Neuronal stem cell (in vitro differentiated cells): ENCODE measurements at regions not wholly inside any gene's neighbourhood (a gene's known extent, or its start where the extent isn't known, plus 50 kb on each side); places are given as distances from the start of the nearest gene placed in this dataset. TPM values are rescaled to one million over a fixed set of nuclear protein-coding genes. Genes with fewer than 3 reads are reported as not detected.

ENCODE experiments used
- DNase-seq: peaks from one replicate; pipeline ENCODE4 v3.0.0-alpha.2; 2013; ENCODE audit warnings: low spot score
- H2AFZ ChIP-seq: one replicate; pipeline ENCODE4 v1.6.1; 2013; ENCODE audit warnings: mild to moderate bottlenecking, low read length, inconsistent platforms
- H2AK5ac ChIP-seq: 2 replicates; pipeline ENCODE4 v1.6.1; 2013; ENCODE audit warnings: low read depth, mild to moderate bottlenecking, inconsistent platforms, low read length, moderate library complexity, mixed read lengths
- H2BK120ac ChIP-seq: 2 replicates; pipeline ENCODE4 v1.6.1; 2013; ENCODE audit warnings: low read depth, mild to moderate bottlenecking, inconsistent platforms, low read length, moderate library complexity, mixed read lengths
- H2BK12ac ChIP-seq: one replicate; pipeline ENCODE4 v1.6.1; 2013; ENCODE audit warnings: low read length, inconsistent platforms
- H2BK15ac ChIP-seq: 2 replicates; pipeline ENCODE4 v1.6.1; 2013; ENCODE audit warnings: mild to moderate bottlenecking, low read length, inconsistent platforms, mixed read lengths
- H2BK5ac ChIP-seq: one replicate; pipeline ENCODE4 v1.6.1; 2013; ENCODE audit warnings: inconsistent platforms, mild to moderate bottlenecking, low read length, moderate library complexity
- H3K14ac ChIP-seq: one replicate; pipeline ENCODE4 v1.6.1; 2013; ENCODE audit warnings: low read length, inconsistent platforms
- H3K18ac ChIP-seq: 2 replicates; pipeline ENCODE4 v1.6.1; 2013; ENCODE audit warnings: low read length, inconsistent platforms
- H3K23ac ChIP-seq: 2 replicates; pipeline ENCODE4 v1.6.1; 2013; ENCODE audit warnings: low read depth, mild to moderate bottlenecking, mixed read lengths, low read length, inconsistent platforms; ENCODE audit not compliant: poor library complexity
- H3K27ac ChIP-seq: replicated peaks from 3 replicates; pipeline ENCODE4 v1.5.1; 2013; ENCODE audit warnings: low read length, inconsistent platforms
- H3K27me3 ChIP-seq, 3 experiments: 2 replicates each; pipeline ENCODE4 v1.6.1; 2013; ENCODE audit warnings: low read length in 3 of 3, mild to moderate bottlenecking in 2 of 3, inconsistent platforms in 1 of 3, low read depth in 1 of 3, mixed read lengths in 1 of 3, moderate library complexity in 1 of 3; ENCODE audit not compliant: control insufficient read depth in 3 of 3, insufficient read depth in 3 of 3
- H3K36me3 ChIP-seq, 2 donors: replicated peaks in 1 of 2; 2 replicates each; pipeline ENCODE4 v1.6.1; 2013; ENCODE audit warnings: low read length in 2 of 2; ENCODE audit not compliant: control insufficient read depth in 2 of 2, insufficient read depth in 2 of 2
- H3K4ac ChIP-seq: 2 replicates; pipeline ENCODE4 v1.6.1; 2013; ENCODE audit warnings: inconsistent platforms, mild to moderate bottlenecking, low read length, moderate library complexity
- H3K4me1 ChIP-seq, 2 donors: 1 replicate in 1 of 2; 2 replicates in 1 of 2; pipeline ENCODE4 v1.6.1; 2013; ENCODE audit warnings: low read length in 2 of 2, low read depth in 1 of 2; ENCODE audit not compliant: control insufficient read depth in 2 of 2, insufficient read depth in 1 of 2
- H3K4me2 ChIP-seq: one replicate; pipeline ENCODE4 v1.6.1; 2013; ENCODE audit warnings: mild to moderate bottlenecking, low read length, inconsistent platforms; ENCODE audit not compliant: insufficient read depth, poor library complexity, severe bottlenecking
- H3K4me3 ChIP-seq, 2 donors: 2 replicates each; pipeline ENCODE4 v1.5.1; 2013; ENCODE audit warnings: low read length in 2 of 2, mild to moderate bottlenecking in 2 of 2, inconsistent platforms in 1 of 2, moderate library complexity in 1 of 2
- H3K79me1 ChIP-seq: one replicate; pipeline ENCODE4 v1.6.1; 2013; ENCODE audit warnings: low read depth, mild to moderate bottlenecking, inconsistent platforms, low read length, moderate library complexity
- H3K9ac ChIP-seq: one replicate; pipeline ENCODE4 v1.6.1; 2013; ENCODE audit warnings: mild to moderate bottlenecking, low read depth, low read length, inconsistent platforms; ENCODE audit not compliant: poor library complexity
- H3K9me3 ChIP-seq, 2 donors: replicated peaks in 1 of 2; 2 replicates each; pipeline versions ENCODE3 to v1.6.1; 2013; ENCODE audit warnings: low read length in 2 of 2, mild to moderate bottlenecking in 2 of 2, inconsistent platforms in 1 of 2, low read depth in 1 of 2, mixed read lengths in 1 of 2, moderate library complexity in 1 of 2; ENCODE audit not compliant: control insufficient read depth in 2 of 2, insufficient read depth in 1 of 2
- H4K8ac ChIP-seq: one replicate; pipeline ENCODE4 v1.6.1; 2013; ENCODE audit warnings: low read depth, mild to moderate bottlenecking, inconsistent platforms, low read length, moderate library complexity
- H4K91ac ChIP-seq: one replicate; pipeline ENCODE4 v1.6.1; 2013; ENCODE audit warnings: low read length, low read depth, mild to moderate bottlenecking, inconsistent platforms; ENCODE audit not compliant: poor library complexity
- WGBS, 2 donors: extraction: QIAGEN DNeasy Blood & Tissue Kit; methylation state at CpG; one replicate each; pipeline ENCODE4 v1.1.7; 2013; ENCODE audit warnings: missing lambda C conversion rate in 2 of 2, mixed read lengths in 1 of 2; ENCODE audit not compliant: insufficient read length in 2 of 2, insufficient replicate concordance in 1 of 2; ENCODE audit errors: extremely low coverage in 2 of 2; 5-methylcytosine and 5-hydroxymethylcytosine counted together
- small RNA-seq: library from polyadenylated mRNA; stranded (forward); fragments of <200 nt; extraction: miRNeasy Mini kit (QIAGEN cat#:217004); gene quantifications from one replicate; pipeline ENCODE3, GENCODE V24; 2013; ENCODE audit not compliant: insufficient read depth

GRCh38 chr4:113820108-113820507 is 58.6 kb upstream of the CAMK2D start:
- Histone ChIP-seq H3K27me3 (no peaks in the 10 kb centered on the region), H3K9ac (no peak overlapping the region), H3K23ac (no peak overlapping the region), H2AK5ac (no peak overlapping the region), H2BK5ac (no peak overlapping the region), H3K27ac (no peak overlapping the region), H3K36me3 (no peaks in the 10 kb centered on the region), H3K4ac (no peak overlapping the region), H3K4me2 (no peak overlapping the region), H3K14ac (no peak overlapping the region), H4K8ac (no peak overlapping the region), H3K18ac (no peak overlapping the region), H3K4me1 (peaks cover 0 to 4% of the 10 kb centered on the region in 2 donors), H2BK120ac (no peak overlapping the region), H4K91ac (no peak overlapping the region), H2BK12ac (no peak overlapping the region), H3K79me1 (no peaks in the 10 kb centered on the region), H3K9me3 (no peaks in the 10 kb centered on the region), H2BK15ac (no peak overlapping the region), H3K4me3 (no peak overlapping the region), H2AFZ (no peak overlapping the region)
- no CpG with 5 or more reads among the region's 3 CpGs for WGBS, 2 donors
- DNase-seq, result no peak

- no peak overlapping the region for H2BK12ac ChIP-seq
- H3K4me1 ChIP-seq, result peaks cover 0 to 3% of the 10 kb centered on the region in 2 donors
- H2BK5ac ChIP-seq, result no peak overlapping the region
- no peaks in the 10 kb centered on the region for H3K36me3 ChIP-seq
- no peaks in the 10 kb centered on the region for H3K27me3 ChIP-seq
- H2BK15ac ChIP-seq, result no peak overlapping the region
- H3K4me2 ChIP-seq, result no peak overlapping the region
- no peak overlapping the region for H3K4me3 ChIP-seq
- no peak overlapping the region for H3K4ac ChIP-seq
- H3K18ac ChIP-seq, result no peak overlapping the region
- H3K9ac ChIP-seq, result no peak overlapping the region
- no peak overlapping the region for H3K27ac ChIP-seq
- H2AFZ ChIP-seq, result peak overlapping the region; percentile 41
- DNase-seq, result no peak
- no peaks in the 10 kb centered on the region for H3K9me3 ChIP-seq
- no peak overlapping the region for H4K8ac ChIP-seq
- H2AK5ac ChIP-seq, result no peak overlapping the region
- no peaks in the 10 kb centered on the region for H3K79me1 ChIP-seq
- no peak overlapping the region for H3K14ac ChIP-seq
- H4K91ac ChIP-seq, result no peak overlapping the region
- H3K23ac ChIP-seq, result no peak overlapping the region
- H2BK120ac ChIP-seq, result no peak overlapping the region
- no CpG with 5 or more reads among the region's 2 CpGs for WGBS, 2 donors
Measured at GRCh38 chr4:113815826-113816225, 54.3 kb upstream of the CAMK2D start.

GRCh38 chr4:113811359-113811758 is 49.8 kb upstream of the CAMK2D start:
- H3K79me1 ChIP-seq, result no peaks in the 10 kb centered on the region
- no peak overlapping the region for H2AK5ac ChIP-seq

More at GRCh38 chr4:113811359-113811758, 49.8 kb upstream of the CAMK2D start:
- Histone ChIP-seq H2AFZ (peak overlapping the region; percentile 20), H3K4me3 (no peak overlapping the region), H3K9me3 (no peaks in the 10 kb centered on the region), H3K23ac (no peak overlapping the region), H3K18ac (no peak overlapping the region), H3K36me3 (no peaks in the 10 kb centered on the region), H3K4ac (no peak overlapping the region), H3K27me3 (no peaks in the 10 kb centered on the region), H3K4me1 (peaks cover 0 to 5% of the 10 kb centered on the region in 2 donors), H3K4me2 (no peak overlapping the region), H3K27ac (no peak overlapping the region), H3K14ac (no peak overlapping the region), H2BK120ac (no peak overlapping the region), H2BK5ac (no peak overlapping the region), H2BK15ac (no peak overlapping the region), H4K91ac (no peak overlapping the region), H2BK12ac (no peak overlapping the region), H3K9ac (no peak overlapping the region), H4K8ac (no peak overlapping the region)
- DNase-seq, result no peak

Small RNA genes in the stretch of these regions (small RNA-seq; reads per million reads assigned to genes)
- gene AC111193.1, result not detected
